ENCODE measurements at regions not wholly inside any gene's neighbourhood (a gene's known extent, or its start where the extent isn't known, plus 50 kb on each side); places are given as distances from the start of the nearest gene placed in this dataset.

DNA sequence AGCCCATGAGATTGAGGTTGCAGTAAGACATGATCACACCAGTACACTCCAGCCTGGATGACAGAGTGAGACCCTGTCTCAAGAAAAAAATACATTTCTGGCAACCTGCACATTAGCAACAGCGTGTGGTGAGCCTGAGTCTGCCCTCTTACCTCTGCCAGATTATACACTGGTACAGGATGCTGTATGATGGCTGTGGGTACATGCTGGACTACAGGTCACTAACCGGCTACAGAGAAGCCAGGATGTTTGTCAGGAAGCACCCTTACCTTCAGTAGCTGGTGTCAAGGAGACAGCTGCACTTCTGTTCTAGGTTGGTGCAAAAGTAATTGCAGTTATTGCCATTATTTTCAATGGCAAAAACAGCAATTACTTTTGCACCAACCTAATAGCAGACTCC lies 575.7 kb downstream of the NPHP4 start:
- TF ChIP-seq JUND (IDR thresholded peaks at IDR 0.05): no peak
- TF ChIP-seq, protein P1, sequence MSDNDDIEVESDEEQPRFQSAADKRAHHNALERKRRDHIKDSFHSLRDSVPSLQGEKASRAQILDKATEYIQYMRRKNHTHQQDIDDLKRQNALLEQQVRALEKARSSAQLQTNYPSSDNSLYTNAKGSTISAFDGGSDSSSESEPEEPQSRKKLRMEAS (IDR thresholded peaks at IDR 0.05): no peak
- TF ChIP-seq, protein P2, sequence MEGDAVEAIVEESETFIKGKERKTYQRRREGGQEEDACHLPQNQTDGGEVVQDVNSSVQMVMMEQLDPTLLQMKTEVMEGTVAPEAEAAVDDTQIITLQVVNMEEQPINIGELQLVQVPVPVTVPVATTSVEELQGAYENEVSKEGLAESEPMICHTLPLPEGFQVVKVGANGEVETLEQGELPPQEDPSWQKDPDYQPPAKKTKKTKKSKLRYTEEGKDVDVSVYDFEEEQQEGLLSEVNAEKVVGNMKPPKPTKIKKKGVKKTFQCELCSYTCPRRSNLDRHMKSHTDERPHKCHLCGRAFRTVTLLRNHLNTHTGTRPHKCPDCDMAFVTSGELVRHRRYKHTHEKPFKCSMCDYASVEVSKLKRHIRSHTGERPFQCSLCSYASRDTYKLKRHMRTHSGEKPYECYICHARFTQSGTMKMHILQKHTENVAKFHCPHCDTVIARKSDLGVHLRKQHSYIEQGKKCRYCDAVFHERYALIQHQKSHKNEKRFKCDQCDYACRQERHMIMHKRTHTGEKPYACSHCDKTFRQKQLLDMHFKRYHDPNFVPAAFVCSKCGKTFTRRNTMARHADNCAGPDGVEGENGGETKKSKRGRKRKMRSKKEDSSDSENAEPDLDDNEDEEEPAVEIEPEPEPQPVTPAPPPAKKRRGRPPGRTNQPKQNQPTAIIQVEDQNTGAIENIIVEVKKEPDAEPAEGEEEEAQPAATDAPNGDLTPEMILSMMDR (IDR thresholded peaks at IDR 0.05; ENCODE audit: low read depth, low read length, missing input control): no peak
- no peak for TF ChIP-seq RAD21 (IDR thresholded peaks at IDR 0.05)
- TF ChIP-seq, protein P3, sequence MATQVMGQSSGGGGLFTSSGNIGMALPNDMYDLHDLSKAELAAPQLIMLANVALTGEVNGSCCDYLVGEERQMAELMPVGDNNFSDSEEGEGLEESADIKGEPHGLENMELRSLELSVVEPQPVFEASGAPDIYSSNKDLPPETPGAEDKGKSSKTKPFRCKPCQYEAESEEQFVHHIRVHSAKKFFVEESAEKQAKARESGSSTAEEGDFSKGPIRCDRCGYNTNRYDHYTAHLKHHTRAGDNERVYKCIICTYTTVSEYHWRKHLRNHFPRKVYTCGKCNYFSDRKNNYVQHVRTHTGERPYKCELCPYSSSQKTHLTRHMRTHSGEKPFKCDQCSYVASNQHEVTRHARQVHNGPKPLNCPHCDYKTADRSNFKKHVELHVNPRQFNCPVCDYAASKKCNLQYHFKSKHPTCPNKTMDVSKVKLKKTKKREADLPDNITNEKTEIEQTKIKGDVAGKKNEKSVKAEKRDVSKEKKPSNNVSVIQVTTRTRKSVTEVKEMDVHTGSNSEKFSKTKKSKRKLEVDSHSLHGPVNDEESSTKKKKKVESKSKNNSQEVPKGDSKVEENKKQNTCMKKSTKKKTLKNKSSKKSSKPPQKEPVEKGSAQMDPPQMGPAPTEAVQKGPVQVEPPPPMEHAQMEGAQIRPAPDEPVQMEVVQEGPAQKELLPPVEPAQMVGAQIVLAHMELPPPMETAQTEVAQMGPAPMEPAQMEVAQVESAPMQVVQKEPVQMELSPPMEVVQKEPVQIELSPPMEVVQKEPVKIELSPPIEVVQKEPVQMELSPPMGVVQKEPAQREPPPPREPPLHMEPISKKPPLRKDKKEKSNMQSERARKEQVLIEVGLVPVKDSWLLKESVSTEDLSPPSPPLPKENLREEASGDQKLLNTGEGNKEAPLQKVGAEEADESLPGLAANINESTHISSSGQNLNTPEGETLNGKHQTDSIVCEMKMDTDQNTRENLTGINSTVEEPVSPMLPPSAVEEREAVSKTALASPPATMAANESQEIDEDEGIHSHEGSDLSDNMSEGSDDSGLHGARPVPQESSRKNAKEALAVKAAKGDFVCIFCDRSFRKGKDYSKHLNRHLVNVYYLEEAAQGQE (IDR thresholded peaks at IDR 0.05): no peak
- no peak for TF ChIP-seq YY1 (IDR thresholded peaks at IDR 0.05)
- no peak for TF ChIP-seq TAF1 (conservative IDR thresholded peaks at IDR 0.05)
- TF ChIP-seq, protein P4, sequence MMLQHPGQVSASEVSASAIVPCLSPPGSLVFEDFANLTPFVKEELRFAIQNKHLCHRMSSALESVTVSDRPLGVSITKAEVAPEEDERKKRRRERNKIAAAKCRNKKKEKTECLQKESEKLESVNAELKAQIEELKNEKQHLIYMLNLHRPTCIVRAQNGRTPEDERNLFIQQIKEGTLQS (IDR thresholded peaks at IDR 0.05): no peak
- TF ChIP-seq GABPA (IDR thresholded peaks at IDR 0.05 in 1 of 2, conservative IDR thresholded peaks at IDR 0.05 in 1 of 2): no peak
- no peak for TF ChIP-seq HNF4G (IDR thresholded peaks at IDR 0.05)
- TF ChIP-seq EGR1 (IDR thresholded peaks at IDR 0.05; ENCODE audit: low read depth in 2 of 2): no peak
